HepG2 (cell line): ENCODE measurements at regions not wholly inside any gene's neighbourhood (a gene's known extent, or its start where the extent isn't known, plus 50 kb on each side); places are given as distances from the start of the nearest gene placed in this dataset.

ENCODE experiments used
- ATAC-seq: fragments of 200-7000 bp; cut with Tn5 transposase; 3 replicates; pipeline ENCODE4 v1.9.1; 2020; ENCODE audit warnings: mild to moderate bottlenecking, moderate library complexity
- BruUV-seq: library from RNA; stranded (reverse); fragments of 400-500 nt; replicated peaks from 2 replicates; lab custom pipeline; 2021; lab: Mats Ljungman, UMichigan
- CTCF ChIA-PET: fragments of 300-600 bp; formaldehyde crosslinking; extraction: SDS; loops from one replicate; lab custom pipeline; 2021; ENCODE audit warnings: low total read pairs, inconsistent platforms, low intra/inter-chr PET ratio; lab: Yijun Ruan, JAX
- POLR2A ChIA-PET: fragments of 350-600 bp; sonication (Branson Sonifier 250); formaldehyde crosslinking; loops from one replicate; lab custom pipeline; 2020; ENCODE audit warnings: antibody characterized with exemption, inconsistent platforms; lab: Yijun Ruan, JAX
- DNase-seq: peaks from one replicate; pipeline ENCODE4 v3.0.0-alpha.2; 2015; ENCODE audit warnings: low spot score
- FAIRE-seq: peaks from 3 replicates; lab custom pipeline; 2011; peaks lifted over from hg19 to GRCh38; lab: Jason Lieb, UNC
- H2AFZ ChIP-seq: one replicate; pipeline ENCODE4 v1.6.1; 2011; ENCODE audit warnings: low read length, inconsistent platforms
- H3K27ac ChIP-seq: fragments of 300-600 bp; 3 replicates; pipeline ENCODE4 v1.8.0; 2011; ENCODE audit warnings: mixed run types, mild to moderate bottlenecking, mixed read lengths, low read length, inconsistent platforms; ENCODE audit not compliant: insufficient read depth; ENCODE audit errors: extremely low read length
- H3K27me3 ChIP-seq, 2 experiments: fragments of 200-600 bp in 1 of 2; 2 replicates in 1 of 2; 3 replicates in 1 of 2; pipeline versions ENCODE4 v1.6.0 to v1.8.0; 2011; ENCODE audit warnings: low read length in 2 of 2, mild to moderate bottlenecking in 2 of 2, moderate library complexity in 2 of 2, inconsistent platforms in 1 of 2; ENCODE audit not compliant: insufficient read depth in 2 of 2, control insufficient read depth in 1 of 2
- H3K36me3 ChIP-seq, 2 experiments: fragments of 200-600 bp in 1 of 2; replicated peaks in 1 of 2; 2 replicates in 1 of 2; 3 replicates in 1 of 2; pipeline versions ENCODE4 v1.5.1 to v1.8.0; 2011; ENCODE audit warnings: low read length in 2 of 2, inconsistent platforms in 1 of 2; ENCODE audit not compliant: insufficient read depth in 2 of 2, control insufficient read depth in 1 of 2
- H3K4me1 ChIP-seq: 2 replicates; pipeline ENCODE4 v1.5.1; 2012; ENCODE audit warnings: low read length, inconsistent platforms; ENCODE audit not compliant: insufficient read depth
- H3K4me2 ChIP-seq: 2 replicates; pipeline ENCODE4 v1.6.0; 2011; ENCODE audit warnings: low read depth, low read length, inconsistent platforms
- H3K4me3 ChIP-seq, 3 experiments: fragments of 200-600 bp in 1 of 3; sonication (generic), shearing (Covaris generic) in 1 of 3; replicated peaks in 1 of 3; 2 replicates each; pipeline ENCODE4 v1.5.1; 2011 to 2016; ENCODE audit warnings: low read length in 3 of 3, inconsistent platforms in 2 of 3, low read depth in 2 of 3, mild to moderate bottlenecking in 2 of 3, control low read depth in 1 of 3, mixed read lengths in 1 of 3; ENCODE audit not compliant: insufficient read depth in 1 of 3
- H3K79me2 ChIP-seq: one replicate; pipeline ENCODE4 v1.6.1; 2011; ENCODE audit warnings: low read length, inconsistent platforms; ENCODE audit not compliant: insufficient read depth
- H3K9ac ChIP-seq: 2 replicates; pipeline ENCODE4 v1.6.0; 2011; ENCODE audit warnings: mild to moderate bottlenecking, low read depth, low read length, inconsistent platforms; ENCODE audit not compliant: insufficient read depth
- H3K9me3 ChIP-seq: 2 replicates; pipeline ENCODE4 v1.5.1; 2012; ENCODE audit warnings: mild to moderate bottlenecking, low read length
- H4K20me1 ChIP-seq: 2 replicates; pipeline ENCODE4 v1.6.0; 2011; ENCODE audit warnings: inconsistent platforms, mild to moderate bottlenecking, low read length, moderate library complexity; ENCODE audit not compliant: insufficient read depth
- ZNF12 ChIP-seq: sonication (generic); formaldehyde crosslinking; IDR thresholded peaks from 2 replicates; pipeline ENCODE4 v1.5.0; 2020; ENCODE audit warnings: missing genetic modification reagents
- WGBS: methylation state at CpG from one replicate; pipeline ENCODE4 v1.1.6; 2017; ENCODE audit warnings: low lambda C conversion rate; 5-methylcytosine and 5-hydroxymethylcytosine counted together
- in situ Hi-C: cut with HindIII; loops from 2 replicates; pipeline ENCODE4 v1.10.0; 2017; ENCODE audit warnings: low pct_unique_long_range_greater_than_20kb; ENCODE audit not compliant: extremely low pct_ligation_motif_present
- intact Hi-C: fragments of 100-400 bp; cut with micrococcal nuclease; formaldehyde crosslinking; loops from one replicate; pipeline ENCODE4 v1.10.0; 2022; ENCODE audit not compliant: unreplicated experiment
- TF ChIP-seq, protein P1 (sequence below): sonication (generic); formaldehyde crosslinking; IDR thresholded peaks from 2 replicates; pipeline ENCODE4 v1.8.0; 2022; ENCODE audit warnings: missing genetic modification reagents, mild to moderate bottlenecking, moderate library complexity, borderline replicate concordance
- TF ChIP-seq, protein P2 (sequence below): sonication (generic); formaldehyde crosslinking; IDR thresholded peaks from 2 replicates; pipeline ENCODE4 v1.8.1; 2023; ENCODE audit warnings: mild to moderate bottlenecking, moderate library complexity, missing genetic modification reagents
- TF ChIP-seq, protein P3 (sequence below): sonication (generic); formaldehyde crosslinking; IDR thresholded peaks from 2 replicates; pipeline ENCODE4 v1.4.0; 2020; ENCODE audit warnings: low read depth, mild to moderate bottlenecking, missing genetic modification reagents

DNA sequence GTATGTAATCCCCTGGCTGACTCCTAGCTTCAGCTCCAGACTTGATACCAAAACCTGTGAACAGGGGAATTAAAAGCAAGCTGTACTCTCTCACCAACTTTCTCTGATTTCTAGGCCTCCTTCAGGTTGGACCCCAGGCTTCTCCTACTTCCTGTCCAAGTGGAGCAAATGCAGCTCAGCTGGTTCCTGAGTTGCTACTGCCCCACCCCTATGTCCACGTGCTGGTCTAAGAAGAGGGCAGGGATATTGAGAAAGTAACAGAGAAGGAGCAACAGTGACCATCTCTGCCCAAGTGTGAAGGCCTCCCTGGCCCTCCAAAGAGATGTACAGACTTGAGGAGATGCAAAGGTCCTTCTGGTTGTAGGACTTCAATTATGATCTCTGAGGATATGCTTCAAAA, 188.3 kb upstream of the MCHR2 start:
- intact Hi-C loops = no loop called here
- no peak for FAIRE-seq
- no TSS peak for BruUV-seq
- no peak for DNase-seq
- Histone ChIP-seq H3K4me3 (no peak overlapping the region), H3K27me3 (no peaks in the 10 kb centered on the region), H3K4me2 (no peak overlapping the region), H3K79me2 (no peaks in the 10 kb centered on the region), H3K36me3 (no peaks in the 10 kb centered on the region), H2AFZ (no peak overlapping the region), H3K27ac (no peak overlapping the region), H3K4me1 (no peaks in the 10 kb centered on the region), H3K9me3 (no peaks in the 10 kb centered on the region), H4K20me1 (no peaks in the 10 kb centered on the region), H3K9ac (no peak overlapping the region)
- POLR2A ChIA-PET = no interaction called here
- no peak for ATAC-seq
- in situ Hi-C loops = no loop called here
- WGBS = 0% methylated on average over 1 of the region's 1 CpG
- TF ChIP-seq, protein P1, sequence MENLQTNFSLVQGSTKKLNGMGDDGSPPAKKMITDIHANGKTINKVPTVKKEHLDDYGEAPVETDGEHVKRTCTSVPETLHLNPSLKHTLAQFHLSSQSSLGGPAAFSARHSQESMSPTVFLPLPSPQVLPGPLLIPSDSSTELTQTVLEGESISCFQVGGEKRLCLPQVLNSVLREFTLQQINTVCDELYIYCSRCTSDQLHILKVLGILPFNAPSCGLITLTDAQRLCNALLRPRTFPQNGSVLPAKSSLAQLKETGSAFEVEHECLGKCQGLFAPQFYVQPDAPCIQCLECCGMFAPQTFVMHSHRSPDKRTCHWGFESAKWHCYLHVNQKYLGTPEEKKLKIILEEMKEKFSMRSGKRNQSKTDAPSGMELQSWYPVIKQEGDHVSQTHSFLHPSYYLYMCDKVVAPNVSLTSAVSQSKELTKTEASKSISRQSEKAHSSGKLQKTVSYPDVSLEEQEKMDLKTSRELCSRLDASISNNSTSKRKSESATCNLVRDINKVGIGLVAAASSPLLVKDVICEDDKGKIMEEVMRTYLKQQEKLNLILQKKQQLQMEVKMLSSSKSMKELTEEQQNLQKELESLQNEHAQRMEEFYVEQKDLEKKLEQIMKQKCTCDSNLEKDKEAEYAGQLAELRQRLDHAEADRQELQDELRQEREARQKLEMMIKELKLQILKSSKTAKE (CRISPR knock-in tag) = no peak
- no peak for TF ChIP-seq ZNF12 (CRISPR knock-in tag)
- TF ChIP-seq, protein P2, sequence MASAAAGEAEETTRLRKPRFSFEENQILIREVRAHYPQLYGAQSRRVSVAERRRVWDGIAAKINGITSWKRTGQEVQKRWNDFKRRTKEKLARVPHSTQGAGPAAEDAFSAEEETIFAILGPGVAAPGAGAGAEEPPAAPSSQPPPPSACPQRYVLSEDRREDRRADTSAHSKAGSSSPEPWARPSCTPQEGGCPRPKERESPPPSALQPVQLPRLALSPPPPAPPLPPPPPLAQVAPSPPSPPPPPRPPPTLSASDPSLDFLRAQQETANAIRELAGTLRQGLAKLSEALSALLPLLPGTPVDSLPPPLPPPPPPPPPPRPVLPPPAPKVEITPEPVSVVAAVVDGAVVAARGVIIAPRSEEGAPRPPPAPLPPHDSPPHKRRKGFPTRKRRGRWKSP (CRISPR knock-in tag) = no peak
- TF ChIP-seq, protein P3, sequence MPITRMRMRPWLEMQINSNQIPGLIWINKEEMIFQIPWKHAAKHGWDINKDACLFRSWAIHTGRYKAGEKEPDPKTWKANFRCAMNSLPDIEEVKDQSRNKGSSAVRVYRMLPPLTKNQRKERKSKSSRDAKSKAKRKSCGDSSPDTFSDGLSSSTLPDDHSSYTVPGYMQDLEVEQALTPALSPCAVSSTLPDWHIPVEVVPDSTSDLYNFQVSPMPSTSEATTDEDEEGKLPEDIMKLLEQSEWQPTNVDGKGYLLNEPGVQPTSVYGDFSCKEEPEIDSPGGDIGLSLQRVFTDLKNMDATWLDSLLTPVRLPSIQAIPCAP = no peak
- CTCF ChIA-PET = no interaction called here
